H9 (cell line): ENCODE measurements at regions not wholly inside any gene's neighbourhood (a gene's known extent, or its start where the extent isn't known, plus 50 kb on each side); places are given as distances from the start of the nearest gene placed in this dataset.

Source experiments
- DNase-seq: peaks from one replicate; pipeline ENCODE4 v3.0.0-alpha.2; 2017
- H2AFZ ChIP-seq: one replicate; pipeline ENCODE4 v1.6.1; 2013; ENCODE audit warnings: mild to moderate bottlenecking, low read length, control low read depth, moderate library complexity
- H2AK5ac ChIP-seq: 2 replicates; pipeline ENCODE4 v1.6.1; 2013; ENCODE audit warnings: low read length, control low read depth, mixed read lengths; ENCODE audit not compliant: insufficient read length
- H2BK120ac ChIP-seq: one replicate; pipeline ENCODE4 v1.6.1; 2013; ENCODE audit warnings: low read depth, mild to moderate bottlenecking, low read length, control low read depth, inconsistent platforms; ENCODE audit not compliant: poor library complexity, severe bottlenecking
- H2BK12ac ChIP-seq: 2 replicates; pipeline ENCODE4 v1.6.1; 2013; ENCODE audit warnings: low read length, control low read depth, mixed read lengths, low read depth; ENCODE audit not compliant: insufficient read length
- H2BK15ac ChIP-seq: 2 replicates; pipeline ENCODE4 v1.6.1; 2013; ENCODE audit warnings: low read depth, low read length, control low read depth
- H2BK20ac ChIP-seq: one replicate; pipeline ENCODE4 v1.6.1; 2013; ENCODE audit warnings: low read depth, mild to moderate bottlenecking, low read length, control low read depth, inconsistent platforms; ENCODE audit not compliant: poor library complexity, severe bottlenecking
- H2BK5ac ChIP-seq: 2 replicates; pipeline ENCODE4 v1.6.1; 2013; ENCODE audit warnings: low read length, control low read depth, mixed read lengths; ENCODE audit not compliant: insufficient read length
- H3K14ac ChIP-seq: 2 replicates; pipeline ENCODE4 v1.6.1; 2013; ENCODE audit warnings: low read length, control low read depth; ENCODE audit not compliant: insufficient read depth
- H3K18ac ChIP-seq: 2 replicates; pipeline ENCODE4 v1.6.1; 2013; ENCODE audit warnings: low read depth, mild to moderate bottlenecking, mixed read lengths, low read length, control low read depth; ENCODE audit not compliant: insufficient read length
- H3K23ac ChIP-seq: 2 replicates; pipeline ENCODE4 v1.6.1; 2013; ENCODE audit warnings: low read length, control low read depth, mixed read lengths, low read depth; ENCODE audit not compliant: insufficient read length
- H3K23me2 ChIP-seq: 2 replicates; pipeline ENCODE4 v1.6.1; 2013; ENCODE audit warnings: low read depth, mild to moderate bottlenecking, mixed read lengths, low read length, control low read depth; ENCODE audit not compliant: insufficient read length, poor library complexity, severe bottlenecking
- H3K27ac ChIP-seq: 2 replicates; pipeline ENCODE4 v1.5.1; 2013; ENCODE audit warnings: low read length, control low read depth, mixed read lengths, low read depth; ENCODE audit not compliant: insufficient read length
- H3K27me3 ChIP-seq: 2 replicates; pipeline ENCODE4 v1.6.1; 2013; ENCODE audit warnings: low read length, control low read depth, inconsistent platforms; ENCODE audit not compliant: insufficient read depth
- H3K4ac ChIP-seq: 2 replicates; pipeline ENCODE4 v1.6.1; 2013; ENCODE audit warnings: low read depth, mild to moderate bottlenecking, control low read depth, inconsistent platforms, low read length, moderate library complexity
- H3K4me1 ChIP-seq: 2 replicates; pipeline ENCODE4 v1.6.1; 2013; ENCODE audit warnings: low read length, control low read depth, inconsistent platforms; ENCODE audit not compliant: insufficient read depth
- H3K4me2 ChIP-seq: 2 replicates; pipeline ENCODE4 v1.6.1; 2013; ENCODE audit warnings: low read length, control low read depth, mixed read lengths; ENCODE audit not compliant: insufficient read length, insufficient read depth
- H3K56ac ChIP-seq: 2 replicates; pipeline ENCODE4 v1.6.1; 2013; ENCODE audit warnings: low read depth, mild to moderate bottlenecking, mixed read lengths, low read length, control low read depth; ENCODE audit not compliant: insufficient read length
- H3K79me1 ChIP-seq: 2 replicates; pipeline ENCODE4 v1.6.1; 2013; ENCODE audit warnings: low read depth, mild to moderate bottlenecking, moderate library complexity, low read length, control low read depth, inconsistent platforms; ENCODE audit not compliant: insufficient read depth, poor library complexity, severe bottlenecking
- H3K79me2 ChIP-seq: 2 replicates; pipeline ENCODE4 v1.6.1; 2013; ENCODE audit warnings: low read length, control low read depth, inconsistent platforms; ENCODE audit not compliant: insufficient read depth
- H3K9ac ChIP-seq: 2 replicates; pipeline ENCODE4 v1.6.1; 2013; ENCODE audit warnings: low read length, control low read depth, mixed read lengths; ENCODE audit not compliant: insufficient read length; ENCODE audit errors: extremely low read depth
- H3K9me3 ChIP-seq: one replicate; pipeline ENCODE4 v1.6.1; 2013; ENCODE audit warnings: low read depth, low read length, inconsistent platforms; ENCODE audit not compliant: control insufficient read depth
- H3T11ph ChIP-seq: one replicate; pipeline ENCODE4 v1.6.1; 2013; ENCODE audit warnings: mild to moderate bottlenecking, low read length, control low read depth, inconsistent platforms
- H4K20me1 ChIP-seq: one replicate; pipeline ENCODE4 v1.6.1; 2013; ENCODE audit not compliant: control insufficient read depth, insufficient read length, insufficient read depth
- H4K5ac ChIP-seq: 2 replicates; pipeline ENCODE4 v1.6.1; 2013; ENCODE audit warnings: low read depth, mild to moderate bottlenecking, mixed read lengths, low read length, control low read depth; ENCODE audit not compliant: insufficient read length
- H4K8ac ChIP-seq: replicated peaks from 2 replicates; pipeline ENCODE4 v1.6.1; 2013; ENCODE audit warnings: low read length, control low read depth, mixed read lengths, low read depth; ENCODE audit not compliant: insufficient read length
- H4K91ac ChIP-seq: 2 replicates; pipeline ENCODE4 v1.6.1; 2013; ENCODE audit warnings: low read depth, mild to moderate bottlenecking, moderate library complexity, mixed read lengths, low read length, control low read depth; ENCODE audit not compliant: insufficient read length
- H3K27ac Mint-ChIP-seq, 3 experiments: 2 replicates in 2 of 3; 3 replicates in 1 of 3; pipeline ENCODE4 v1.8.0; 2020 to 2021; ENCODE audit warnings: mixed read lengths in 3 of 3, mild to moderate bottlenecking in 1 of 3, moderate library complexity in 1 of 3
- H3K27me3 Mint-ChIP-seq: 2 replicates; pipeline ENCODE4 v1.8.0; 2021; ENCODE audit warnings: low read depth, mild to moderate bottlenecking, moderate library complexity, mixed read lengths
- H3K36me3 Mint-ChIP-seq, 3 experiments: 2 replicates in 2 of 3; 3 replicates in 1 of 3; pipeline ENCODE4 v1.8.0; 2020 to 2021; ENCODE audit warnings: low read depth in 3 of 3, mixed read lengths in 3 of 3; ENCODE audit not compliant: insufficient read depth in 1 of 3
- H3K4me1 Mint-ChIP-seq, 2 experiments: 2 replicates each; pipeline ENCODE4 v1.8.0; 2020; ENCODE audit warnings: mixed read lengths in 2 of 2
- H3K4me3 Mint-ChIP-seq, 2 experiments: 2 replicates in 1 of 2; 3 replicates in 1 of 2; pipeline ENCODE4 v1.8.0; 2020 to 2021; ENCODE audit warnings: mild to moderate bottlenecking in 2 of 2, mixed read lengths in 2 of 2, moderate library complexity in 1 of 2
- H3K9me3 Mint-ChIP-seq, 2 experiments: 2 replicates in 1 of 2; 3 replicates in 1 of 2; pipeline ENCODE4 v1.8.0; 2020; ENCODE audit warnings: mild to moderate bottlenecking in 2 of 2, mixed read lengths in 2 of 2, moderate library complexity in 1 of 2
- WGBS: extraction: QIAGEN DNeasy Blood & Tissue Kit; methylation state at CpG from one replicate; pipeline ENCODE4 v1.1.7; 2013; ENCODE audit warnings: missing lambda C conversion rate, low lambda C conversion rate, mixed read lengths; ENCODE audit not compliant: insufficient read length; ENCODE audit errors: extremely low coverage; 5-methylcytosine and 5-hydroxymethylcytosine counted together
- TF ChIP-seq, protein P1 (sequence below): fragments of 200-600 bp; sonication (generic); conservative IDR thresholded peaks from 3 replicates; pipeline ENCODE4 v1.8.0; 2021; ENCODE audit warnings: antibody characterized with exemption, mild to moderate bottlenecking

DNA sequence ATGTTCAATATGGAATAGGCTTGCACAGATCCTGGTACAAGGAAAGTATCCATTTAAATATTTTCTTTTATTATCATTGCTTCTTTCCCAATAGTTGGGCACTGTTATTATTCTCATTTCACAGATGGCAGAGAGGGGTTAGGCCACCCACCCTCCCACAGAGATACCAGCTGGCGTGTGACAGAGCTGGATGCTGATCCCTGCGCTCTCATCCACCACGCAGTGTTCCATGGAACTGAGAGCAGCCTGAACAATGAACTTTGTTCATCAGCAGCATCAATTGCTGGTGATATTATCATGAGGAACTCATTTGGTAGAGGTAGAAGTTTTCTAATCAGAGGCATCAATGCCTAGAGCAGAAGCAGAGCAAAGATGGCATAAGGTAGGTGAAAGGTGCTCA is 227.9 kb downstream of the ESM1 start:
- H3K27ac ChIP-seq = no peak overlapping the region
- no CpG with 5 or more reads among the region's 3 CpGs for WGBS
- H3K9ac ChIP-seq = no peak overlapping the region
- no peak overlapping the region for H3K27ac Mint-ChIP-seq
- H3K36me3 Mint-ChIP-seq = no peaks in the 10 kb centered on the region
- TF ChIP-seq, protein P1, sequence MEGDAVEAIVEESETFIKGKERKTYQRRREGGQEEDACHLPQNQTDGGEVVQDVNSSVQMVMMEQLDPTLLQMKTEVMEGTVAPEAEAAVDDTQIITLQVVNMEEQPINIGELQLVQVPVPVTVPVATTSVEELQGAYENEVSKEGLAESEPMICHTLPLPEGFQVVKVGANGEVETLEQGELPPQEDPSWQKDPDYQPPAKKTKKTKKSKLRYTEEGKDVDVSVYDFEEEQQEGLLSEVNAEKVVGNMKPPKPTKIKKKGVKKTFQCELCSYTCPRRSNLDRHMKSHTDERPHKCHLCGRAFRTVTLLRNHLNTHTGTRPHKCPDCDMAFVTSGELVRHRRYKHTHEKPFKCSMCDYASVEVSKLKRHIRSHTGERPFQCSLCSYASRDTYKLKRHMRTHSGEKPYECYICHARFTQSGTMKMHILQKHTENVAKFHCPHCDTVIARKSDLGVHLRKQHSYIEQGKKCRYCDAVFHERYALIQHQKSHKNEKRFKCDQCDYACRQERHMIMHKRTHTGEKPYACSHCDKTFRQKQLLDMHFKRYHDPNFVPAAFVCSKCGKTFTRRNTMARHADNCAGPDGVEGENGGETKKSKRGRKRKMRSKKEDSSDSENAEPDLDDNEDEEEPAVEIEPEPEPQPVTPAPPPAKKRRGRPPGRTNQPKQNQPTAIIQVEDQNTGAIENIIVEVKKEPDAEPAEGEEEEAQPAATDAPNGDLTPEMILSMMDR = no peak
- no peak overlapping the region for H4K5ac ChIP-seq
- no peaks in the 10 kb centered on the region for H3K27me3 ChIP-seq
- H3K9me3 ChIP-seq = no peaks in the 10 kb centered on the region
- no peak overlapping the region for H2BK15ac ChIP-seq
- no peaks in the 10 kb centered on the region for H4K20me1 ChIP-seq
- no peak overlapping the region for H4K8ac ChIP-seq
- no peak overlapping the region for H3K14ac ChIP-seq
- H2AK5ac ChIP-seq = no peak overlapping the region
- H3K4me3 Mint-ChIP-seq = no peak overlapping the region
- no peaks in the 10 kb centered on the region for H3K4me1 Mint-ChIP-seq
- H4K91ac ChIP-seq = no peak overlapping the region
- H2BK12ac ChIP-seq = no peak overlapping the region
- H2BK20ac ChIP-seq = no peak overlapping the region
- no peak overlapping the region for H2AFZ ChIP-seq
- no peak overlapping the region for H3T11ph ChIP-seq
- no peak overlapping the region for H3K56ac ChIP-seq
- no peak overlapping the region for H3K18ac ChIP-seq
- H3K4ac ChIP-seq = no peak overlapping the region
- no peaks in the 10 kb centered on the region for H3K79me1 ChIP-seq
- H3K79me2 ChIP-seq = no peaks in the 10 kb centered on the region
- H3K23ac ChIP-seq = no peak overlapping the region
- H3K9me3 Mint-ChIP-seq = no peaks in the 10 kb centered on the region; a peak in 1 of 5 replicates
- no peaks in the 10 kb centered on the region for H3K27me3 Mint-ChIP-seq
- H3K23me2 ChIP-seq = no peaks in the 10 kb centered on the region
- no peaks in the 10 kb centered on the region for H3K4me1 ChIP-seq
- H2BK120ac ChIP-seq = no peak overlapping the region
- H3K4me2 ChIP-seq = no peak overlapping the region
- no peak overlapping the region for H2BK5ac ChIP-seq
- no peak for DNase-seq
